Fibroblast of skin of right quadriceps (primary cell): ENCODE measurements at regions not wholly inside any gene's neighbourhood (a gene's known extent, or its start where the extent isn't known, plus 50 kb on each side); places are given as distances from the start of the nearest gene placed in this dataset.

Experiments
- DNase-seq: peaks from one replicate; pipeline ENCODE4 v3.0.0-alpha.2; 2013

GRCh38 chr16:79765431-79765830 lies 164.9 kb upstream of the MAF start:
- no peak for DNase-seq

- no peak for DNase-seq
Observed at GRCh38 chr16:79764415-79765110, 164.0 kb upstream of the MAF start.

- DNase-seq, result no peak
Observed at GRCh38 chr16:79762217-79762616, 161.7 kb upstream of the MAF start.

- peak; percentile 50 for DNase-seq
Observed at GRCh38 chr16:79758615-79759346, 158.2 kb upstream of the MAF start.

- no peak for DNase-seq
Observed at GRCh38 chr16:79757968-79758367, 157.4 kb upstream of the MAF start.

GRCh38 chr16:79757163-79757562 lies 156.6 kb upstream of the MAF start:
- DNase-seq, result no peak

- no peak for DNase-seq
Observed at GRCh38 chr16:79756571-79756970, 156.0 kb upstream of the MAF start.

GRCh38 chr16:79754501-79754900 lies 154.0 kb upstream of the MAF start:
- DNase-seq, result peak; percentile 72

- no peak for DNase-seq
Observed at GRCh38 chr16:79754081-79754480, 153.5 kb upstream of the MAF start.

GRCh38 chr16:79753286-79753685 lies 152.7 kb upstream of the MAF start:
- no peak for DNase-seq

GRCh38 chr16:79752396-79752795 lies 151.9 kb upstream of the MAF start:
- no peak for DNase-seq

- DNase-seq, result peak; percentile 44
Observed at GRCh38 chr16:79751471-79752184, 151.1 kb upstream of the MAF start.

GRCh38 chr16:79750311-79750710 lies 149.8 kb upstream of the MAF start:
- DNase-seq, result no peak

GRCh38 chr16:79748629-79749028 lies 148.1 kb upstream of the MAF start:
- DNase-seq, result no peak

GRCh38 chr16:79747688-79748087 lies 147.2 kb upstream of the MAF start:
- DNase-seq, result no peak

GRCh38 chr16:79740252-79740651 lies 139.7 kb upstream of the MAF start:
- no peak for DNase-seq

- no peak for DNase-seq
Observed at GRCh38 chr16:79735271-79735670, 134.7 kb upstream of the MAF start.

GRCh38 chr16:79734721-79735120 lies 134.2 kb upstream of the MAF start:
- DNase-seq, result no peak

GRCh38 chr16:79728923-79729240 lies 128.3 kb upstream of the MAF start:
- no peak for DNase-seq

GRCh38 chr16:79728048-79728922 lies 127.7 kb upstream of the MAF start:
- no peak for DNase-seq

GRCh38 chr16:79726902-79727301 lies 126.4 kb upstream of the MAF start:
- no peak for DNase-seq

- DNase-seq, result no peak
Observed at GRCh38 chr16:79725051-79725450, 124.5 kb upstream of the MAF start.

GRCh38 chr16:79723583-79724168 lies 123.1 kb upstream of the MAF start:
- DNase-seq, result no peak
